Left ventricle myocardium inferior (tissue), 1 donor: ENCODE measurements at regions not wholly inside any gene's neighbourhood (a gene's known extent, or its start where the extent isn't known, plus 50 kb on each side); places are given as distances from the start of the nearest gene placed in this dataset.

ENCODE experiments used
- DNase-seq: peaks from one replicate; pipeline ENCODE4 v3.0.0-alpha.2; 2020
- H3K27ac ChIP-seq: fragments of 200-600 bp; replicated peaks from 2 replicates; pipeline ENCODE4 v1.8.0; 2021
- H3K27me3 ChIP-seq: fragments of 200-600 bp; 2 replicates; pipeline ENCODE4 v1.8.0; 2021; ENCODE audit warnings: low read depth
- H3K36me3 ChIP-seq: fragments of 200-600 bp; 2 replicates; pipeline ENCODE4 v1.8.0; 2021
- H3K4me1 ChIP-seq: fragments of 200-600 bp; 2 replicates; pipeline ENCODE4 v1.8.0; 2021
- H3K4me3 ChIP-seq: fragments of 200-600 bp; 2 replicates; pipeline ENCODE4 v1.8.0; 2021; ENCODE audit warnings: mild to moderate bottlenecking, moderate library complexity
- H3K9me3 ChIP-seq: fragments of 200-600 bp; replicated peaks from 2 replicates; pipeline ENCODE4 v1.8.0; 2021
- intact Hi-C: fragments of 100-400 bp; cut with micrococcal nuclease; formaldehyde crosslinking; loops from one replicate; pipeline ENCODE4 v1.11.0; 2022
- TF ChIP-seq, protein P1 (sequence below): fragments of 200-600 bp; IDR thresholded peaks from 2 replicates; pipeline ENCODE4 v1.8.0; 2021; ENCODE audit warnings: antibody characterized with exemption, mild to moderate bottlenecking, borderline replicate concordance
- donor health status: DM: no; HTN: yes; CAD: no; lungs with severe emphysema.

DNA sequence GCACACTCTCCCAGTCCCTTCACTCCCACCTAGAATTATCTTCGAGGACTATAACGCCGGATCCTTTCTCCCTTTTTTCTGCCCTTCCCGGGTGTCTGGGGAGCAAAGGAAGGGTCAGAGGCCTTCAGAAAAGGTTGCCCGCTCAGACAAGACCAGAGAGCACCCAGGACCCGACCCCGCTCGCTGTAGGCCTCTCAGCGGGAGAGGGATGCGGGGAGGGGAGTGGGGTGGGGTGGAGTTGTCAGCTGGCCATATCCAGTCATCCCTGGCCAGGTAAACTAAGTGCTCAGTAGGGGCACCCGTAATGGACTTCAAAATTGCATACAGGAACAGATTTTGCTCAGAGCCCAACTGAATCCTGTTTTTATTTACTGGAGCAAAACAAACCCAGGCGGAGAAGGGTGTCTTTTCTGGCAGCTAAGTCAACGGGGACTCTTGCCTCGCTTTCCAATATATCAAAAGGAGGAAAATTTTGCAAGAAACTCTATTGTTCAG lies 65.0 kb downstream of the NOL4 start:
- no peaks in the 10 kb centered on the region for H3K36me3 ChIP-seq
- intact Hi-C loops, result no loop called here
- H3K4me1 ChIP-seq, result peaks cover 11% of the 10 kb centered on the region
- H3K9me3 ChIP-seq, result no peaks in the 10 kb centered on the region
- TF ChIP-seq, protein P1, sequence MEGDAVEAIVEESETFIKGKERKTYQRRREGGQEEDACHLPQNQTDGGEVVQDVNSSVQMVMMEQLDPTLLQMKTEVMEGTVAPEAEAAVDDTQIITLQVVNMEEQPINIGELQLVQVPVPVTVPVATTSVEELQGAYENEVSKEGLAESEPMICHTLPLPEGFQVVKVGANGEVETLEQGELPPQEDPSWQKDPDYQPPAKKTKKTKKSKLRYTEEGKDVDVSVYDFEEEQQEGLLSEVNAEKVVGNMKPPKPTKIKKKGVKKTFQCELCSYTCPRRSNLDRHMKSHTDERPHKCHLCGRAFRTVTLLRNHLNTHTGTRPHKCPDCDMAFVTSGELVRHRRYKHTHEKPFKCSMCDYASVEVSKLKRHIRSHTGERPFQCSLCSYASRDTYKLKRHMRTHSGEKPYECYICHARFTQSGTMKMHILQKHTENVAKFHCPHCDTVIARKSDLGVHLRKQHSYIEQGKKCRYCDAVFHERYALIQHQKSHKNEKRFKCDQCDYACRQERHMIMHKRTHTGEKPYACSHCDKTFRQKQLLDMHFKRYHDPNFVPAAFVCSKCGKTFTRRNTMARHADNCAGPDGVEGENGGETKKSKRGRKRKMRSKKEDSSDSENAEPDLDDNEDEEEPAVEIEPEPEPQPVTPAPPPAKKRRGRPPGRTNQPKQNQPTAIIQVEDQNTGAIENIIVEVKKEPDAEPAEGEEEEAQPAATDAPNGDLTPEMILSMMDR, result no peak
- H3K27ac ChIP-seq, result no peak overlapping the region
- peaks cover 62% of the 10 kb centered on the region for H3K27me3 ChIP-seq
- H3K4me3 ChIP-seq, result peak overlapping the region; percentile 56
- DNase-seq, result no peak

DNA sequence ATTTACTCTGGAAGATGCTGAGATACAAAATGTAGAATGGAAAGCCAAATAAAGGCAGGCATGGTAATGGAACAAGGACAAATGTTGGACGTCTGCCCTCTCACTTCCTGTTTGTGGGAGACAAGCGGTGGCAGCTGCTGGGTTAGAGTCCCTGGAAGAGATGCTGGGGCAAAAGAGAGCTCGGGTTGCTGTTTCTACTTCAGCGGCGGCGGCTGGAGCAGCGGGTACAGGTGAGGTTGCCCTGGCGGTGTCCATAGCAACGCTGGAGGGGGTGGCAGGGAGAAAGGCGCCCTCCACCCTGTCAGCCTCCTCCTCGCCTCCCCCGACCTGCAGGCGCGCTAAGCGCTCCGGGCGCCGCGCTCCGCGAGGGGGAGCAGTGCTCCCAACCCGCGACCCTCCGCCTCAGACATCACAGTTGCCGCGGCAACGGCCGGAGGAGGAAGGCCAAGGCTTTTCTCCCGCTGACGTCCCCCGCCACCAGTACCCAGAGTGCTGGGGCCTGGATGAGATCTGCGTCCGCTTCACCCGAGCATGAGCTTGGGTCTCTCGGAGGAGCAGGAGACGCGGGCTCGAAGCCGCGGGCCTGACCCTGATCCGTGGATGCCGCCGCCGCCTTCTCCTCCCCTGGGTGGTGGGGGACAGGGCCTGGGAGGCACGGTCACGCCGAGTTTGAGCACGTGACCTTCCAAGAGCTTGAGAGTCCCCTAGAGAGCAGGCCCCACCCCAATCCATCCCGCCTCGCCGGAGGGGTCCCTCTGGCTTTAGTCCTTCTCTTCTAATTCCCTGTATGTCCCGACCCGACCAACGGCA lies 65.6 kb downstream of the NOL4 start:
- Histone ChIP-seq H3K4me1 (peaks cover 11% of the 10 kb centered on the region), H3K9me3 (no peaks in the 10 kb centered on the region), H3K4me3 (peak overlapping the region; percentile 56), H3K27me3 (peaks cover 62% of the 10 kb centered on the region), H3K27ac (no peak overlapping the region), H3K36me3 (no peaks in the 10 kb centered on the region)
- DNase-seq, result no peak
- intact Hi-C loops, result no loop called here
- TF ChIP-seq, protein P1, result peak; percentile 11

DNA sequence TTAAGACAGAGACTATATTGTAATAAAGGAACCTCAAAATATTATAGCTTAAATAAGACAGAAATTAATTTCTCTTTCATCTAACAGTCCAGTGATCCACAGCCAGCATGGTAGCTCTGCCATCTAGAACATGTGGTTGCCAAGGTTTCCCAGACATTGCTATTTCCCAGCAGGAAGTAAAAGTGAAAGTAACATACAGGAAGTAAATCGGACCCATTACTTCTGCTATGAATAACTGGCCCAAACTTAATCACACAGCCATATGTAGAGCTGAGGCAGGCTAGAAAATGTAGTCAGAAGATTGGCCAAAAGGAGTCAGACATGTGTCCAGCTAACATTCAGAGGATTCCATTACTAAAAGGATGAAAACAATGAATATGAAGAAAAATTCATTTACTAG lies 71.0 kb downstream of the NOL4 start:
- H3K4me1 ChIP-seq, result peaks cover under 1% of the 10 kb centered on the region
- H3K4me3 ChIP-seq, result peak overlapping the region; percentile 31
- DNase-seq, result no peak
- intact Hi-C loops, result no loop called here
- peaks cover 34% of the 10 kb centered on the region for H3K27me3 ChIP-seq
- no peak overlapping the region for H3K27ac ChIP-seq
- TF ChIP-seq, protein P1, result no peak
- H3K36me3 ChIP-seq, result no peaks in the 10 kb centered on the region
- H3K9me3 ChIP-seq, result no peaks in the 10 kb centered on the region

DNA sequence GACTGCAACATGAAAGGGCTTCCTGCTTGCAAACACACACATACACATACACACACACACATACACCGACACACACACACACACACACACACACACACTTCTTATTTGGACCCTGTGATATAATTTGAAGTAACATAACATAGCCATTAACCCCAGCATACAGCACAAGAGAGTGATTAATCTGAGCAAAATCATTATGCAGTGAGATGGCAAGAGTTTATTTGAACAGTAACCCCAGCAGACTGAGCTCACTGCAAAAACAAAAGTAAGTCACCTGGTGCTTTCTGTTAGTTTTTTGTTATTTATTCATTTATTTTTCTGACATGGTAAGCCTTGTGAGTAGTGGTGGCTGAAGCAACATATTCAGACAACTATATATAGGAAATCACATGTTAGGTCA lies 93.7 kb downstream of the NOL4 start:
- H3K4me1 ChIP-seq, result no peaks in the 10 kb centered on the region
- TF ChIP-seq, protein P1, result no peak
- no peaks in the 10 kb centered on the region for H3K27me3 ChIP-seq
- no peak overlapping the region for H3K4me3 ChIP-seq
- peaks cover 8% of the 10 kb centered on the region for H3K9me3 ChIP-seq
- intact Hi-C loops, result no loop called here
- H3K27ac ChIP-seq, result no peak overlapping the region
- no peaks in the 10 kb centered on the region for H3K36me3 ChIP-seq
- no peak for DNase-seq

DNA sequence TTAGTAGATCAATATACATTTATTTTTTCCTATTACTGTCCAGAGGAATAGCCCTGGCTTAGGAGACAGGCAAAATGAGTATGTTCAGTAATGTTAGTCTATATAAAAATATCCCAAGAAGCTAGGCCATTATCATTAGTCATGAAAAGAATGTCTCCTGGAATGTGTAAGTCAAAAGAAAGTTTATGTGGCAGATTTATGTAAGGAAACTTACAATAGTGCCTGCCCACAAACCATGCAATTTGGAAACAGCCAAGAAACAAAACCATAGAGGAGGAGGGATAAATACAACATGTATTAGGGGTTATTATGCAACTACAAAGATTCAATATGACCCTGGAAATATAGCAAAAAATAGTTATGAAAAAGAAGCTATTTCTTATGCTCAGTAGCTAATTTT lies 96.3 kb downstream of the NOL4 start:
- Histone ChIP-seq H3K4me1 (no peaks in the 10 kb centered on the region), H3K9me3 (no peaks in the 10 kb centered on the region), H3K36me3 (no peaks in the 10 kb centered on the region), H3K4me3 (no peak overlapping the region), H3K27ac (no peak overlapping the region), H3K27me3 (no peaks in the 10 kb centered on the region)
- TF ChIP-seq, protein P1, result no peak
- intact Hi-C loops, result loop anchor here (10.0 kb wide), 1 partner anchor 196 kb away; no protein-coding TSS in a partner anchor
- DNase-seq, result no peak
